ENCODE measurements at regions not wholly inside any gene's neighbourhood (a gene's known extent, or its start where the extent isn't known, plus 50 kb on each side); places are given as distances from the start of the nearest gene placed in this dataset.

GRCh38 chr2:195289081-195289480 is 367.9 kb upstream of the SLC39A10 start:
- no peak for TF ChIP-seq EZH2 (IDR thresholded peaks at IDR 0.05; ENCODE audit: low read length, unreplicated experiment)
- TF ChIP-seq CTCF (conservative IDR thresholded peaks at IDR 0.05; ENCODE audit: low read depth, low read length): no peak
- no peak for TF ChIP-seq EZH2phosphoT487 (IDR thresholded peaks at IDR 0.05; ENCODE audit: borderline replicate concordance, low read length)
